HuH-7.5 (cell line): ENCODE measurements at regions not wholly inside any gene's neighbourhood (a gene's known extent, or its start where the extent isn't known, plus 50 kb on each side); places are given as distances from the start of the nearest gene placed in this dataset.
"Not testable (repeated sequence)": the region's sequence is repeated elsewhere in the genome, so short reads cannot be mapped to it uniquely, and the experiment has no call there.

Source experiments
- DNase-seq: peaks from one replicate; pipeline ENCODE4 v3.0.0; 2011; ENCODE audit warnings: low spot score

GRCh38 chr6:113719064-113719463 is 138.1 kb upstream of the MARCKS start:
- DNase-seq: peak; percentile 27

- DNase-seq: no peak
Observed at GRCh38 chr6:113719545-113719944, 137.6 kb upstream of the MARCKS start.

- DNase-seq: no peak
Observed at GRCh38 chr6:113723182-113723581, 134.0 kb upstream of the MARCKS start.

GRCh38 chr6:113724927-113725326 is 132.2 kb upstream of the MARCKS start:
- DNase-seq: not testable (repeated sequence)

- DNase-seq: no peak
Observed at GRCh38 chr6:113731541-113731940, 125.6 kb upstream of the MARCKS start.

GRCh38 chr6:113732384-113732966 is 124.7 kb upstream of the MARCKS start:
- no peak for DNase-seq

GRCh38 chr6:113733381-113733780 is 123.8 kb upstream of the MARCKS start:
- DNase-seq: no peak

- no peak for DNase-seq
Observed at GRCh38 chr6:113734982-113735381, 122.2 kb upstream of the MARCKS start.

GRCh38 chr6:113735491-113735890 is 121.7 kb upstream of the MARCKS start:
- no peak for DNase-seq

- no peak for DNase-seq
Observed at GRCh38 chr6:113736978-113737377, 120.2 kb upstream of the MARCKS start.

- no peak for DNase-seq
Observed at GRCh38 chr6:113739041-113739655, 118.0 kb upstream of the MARCKS start.

- DNase-seq: no peak
Observed at GRCh38 chr6:113741651-113742050, 115.5 kb upstream of the MARCKS start.

- no peak for DNase-seq
Observed at GRCh38 chr6:113742342-113742741, 114.8 kb upstream of the MARCKS start.

- no peak for DNase-seq
Observed at GRCh38 chr6:113744861-113745260, 112.3 kb upstream of the MARCKS start.

- no peak for DNase-seq
Observed at GRCh38 chr6:113750151-113750855, 106.8 kb upstream of the MARCKS start.

- no peak for DNase-seq
Observed at GRCh38 chr6:113754291-113754690, 102.9 kb upstream of the MARCKS start.

- DNase-seq: no peak
Observed at GRCh38 chr6:113755449-113756289, 101.5 kb upstream of the MARCKS start.

GRCh38 chr6:113756290-113756665 is 100.9 kb upstream of the MARCKS start:
- DNase-seq: no peak

- DNase-seq: no peak
Observed at GRCh38 chr6:113758214-113758613, 98.9 kb upstream of the MARCKS start.

GRCh38 chr6:113758826-113759574 is 98.1 kb upstream of the MARCKS start:
- no peak for DNase-seq

GRCh38 chr6:113762641-113763040 is 94.5 kb upstream of the MARCKS start:
- no peak for DNase-seq

- DNase-seq: no peak
Observed at GRCh38 chr6:113763311-113763766, 93.8 kb upstream of the MARCKS start.
